Activated naive CD4-positive, alpha-beta T cell treated with anti-CD3 and anti-CD28 coated beads, Interleukin-2, amount 50 U/mL, for 24 hours (primary cell): ENCODE measurements at regions not wholly inside any gene's neighbourhood (a gene's known extent, or its start where the extent isn't known, plus 50 kb on each side); places are given as distances from the start of the nearest gene placed in this dataset.

ENCODE experiments used
- H3K27ac Mint-ChIP-seq: one replicate; pipeline ENCODE4 v1.8.0; 2021; ENCODE audit warnings: mild to moderate bottlenecking, mixed read lengths
- H3K27me3 Mint-ChIP-seq: one replicate; pipeline ENCODE4 v1.8.0; 2021; ENCODE audit warnings: mixed read lengths
- H3K36me3 Mint-ChIP-seq: one replicate; pipeline ENCODE4 v1.8.0; 2021; ENCODE audit warnings: mixed read lengths
- H3K4me1 Mint-ChIP-seq: one replicate; pipeline ENCODE4 v1.8.0; 2021; ENCODE audit warnings: mixed read lengths
- H3K4me3 Mint-ChIP-seq: one replicate; pipeline ENCODE4 v1.8.0; 2021; ENCODE audit warnings: mild to moderate bottlenecking, mixed read lengths
- H3K9me3 Mint-ChIP-seq: one replicate; pipeline ENCODE4 v1.8.0; 2021; ENCODE audit warnings: mixed read lengths

- peaks cover 19% of the 10 kb centered on the region for H3K27me3 Mint-ChIP-seq
- H3K4me3 Mint-ChIP-seq: no peak overlapping the region
- peaks cover 12% of the 10 kb centered on the region for H3K9me3 Mint-ChIP-seq
- no peaks in the 10 kb centered on the region for H3K4me1 Mint-ChIP-seq
- H3K36me3 Mint-ChIP-seq: peaks cover 10% of the 10 kb centered on the region
- H3K27ac Mint-ChIP-seq: peak overlapping the region; percentile 56
Measured at GRCh38 chr5:175765858-175766257, 105.5 kb upstream of the CPLX2 start.

GRCh38 chr5:175766963-175767362 lies 104.4 kb upstream of the CPLX2 start:
- peaks cover 25% of the 10 kb centered on the region for H3K27me3 Mint-ChIP-seq
- H3K27ac Mint-ChIP-seq: no peak overlapping the region
- peaks cover 10% of the 10 kb centered on the region for H3K36me3 Mint-ChIP-seq
- H3K9me3 Mint-ChIP-seq: peaks cover 12% of the 10 kb centered on the region
- H3K4me1 Mint-ChIP-seq: no peaks in the 10 kb centered on the region
- no peak overlapping the region for H3K4me3 Mint-ChIP-seq

GRCh38 chr5:175772747-175773533 lies 98.4 kb upstream of the CPLX2 start:
- peaks cover 32% of the 10 kb centered on the region for H3K27me3 Mint-ChIP-seq
- no peaks in the 10 kb centered on the region for H3K4me1 Mint-ChIP-seq
- no peak overlapping the region for H3K4me3 Mint-ChIP-seq

DNA sequence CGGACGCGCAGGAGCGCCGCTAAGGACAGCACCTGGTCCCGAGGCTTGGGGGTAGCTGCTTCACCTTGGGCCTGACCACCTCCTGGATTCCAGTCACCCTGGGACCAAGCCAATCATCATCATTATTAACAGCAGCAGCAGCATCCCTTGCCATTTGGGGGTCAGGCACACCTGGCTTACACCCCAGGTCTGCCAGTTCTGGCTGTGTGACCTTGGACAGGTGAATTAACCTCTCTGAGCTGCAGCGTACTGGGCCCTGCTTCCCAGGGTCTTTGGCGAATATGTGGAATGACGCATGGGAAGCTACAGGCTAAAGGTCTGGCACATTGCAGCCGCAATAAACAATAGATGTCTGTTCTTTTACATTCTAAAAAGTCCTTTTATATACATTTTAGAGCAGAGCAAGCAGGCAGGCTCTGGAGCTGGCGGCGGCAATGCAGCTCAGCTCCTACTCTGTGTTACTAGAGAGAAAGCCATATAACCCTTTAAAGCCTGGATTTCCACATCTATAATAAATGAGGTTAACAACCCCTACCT lies 97.8 kb upstream of the CPLX2 start:
- Mint-ChIP-seq H3K4me1 (no peaks in the 10 kb centered on the region), H3K36me3 (no peaks in the 10 kb centered on the region), H3K4me3 (no peak overlapping the region), H3K27me3 (peaks cover 29% of the 10 kb centered on the region), H3K27ac (no peak overlapping the region), H3K9me3 (no peaks in the 10 kb centered on the region)

More at GRCh38 chr5:175772747-175773533, 98.4 kb upstream of the CPLX2 start:
- H3K36me3 Mint-ChIP-seq: peaks cover 2% of the 10 kb centered on the region
- H3K9me3 Mint-ChIP-seq: peaks cover 6% of the 10 kb centered on the region
- H3K27ac Mint-ChIP-seq: no peak overlapping the region

GRCh38 chr5:175775416-175775815 lies 96.0 kb upstream of the CPLX2 start:
- Mint-ChIP-seq H3K4me3 (no peak overlapping the region), H3K27me3 (peaks cover 26% of the 10 kb centered on the region), H3K27ac (no peak overlapping the region), H3K4me1 (no peaks in the 10 kb centered on the region), H3K9me3 (no peaks in the 10 kb centered on the region), H3K36me3 (no peaks in the 10 kb centered on the region)

GRCh38 chr5:175778951-175779503 lies 92.4 kb upstream of the CPLX2 start:
- Mint-ChIP-seq H3K4me1 (no peaks in the 10 kb centered on the region), H3K4me3 (no peak overlapping the region), H3K27me3 (peaks cover 17% of the 10 kb centered on the region), H3K27ac (no peak overlapping the region), H3K9me3 (no peaks in the 10 kb centered on the region), H3K36me3 (no peaks in the 10 kb centered on the region)

DNA sequence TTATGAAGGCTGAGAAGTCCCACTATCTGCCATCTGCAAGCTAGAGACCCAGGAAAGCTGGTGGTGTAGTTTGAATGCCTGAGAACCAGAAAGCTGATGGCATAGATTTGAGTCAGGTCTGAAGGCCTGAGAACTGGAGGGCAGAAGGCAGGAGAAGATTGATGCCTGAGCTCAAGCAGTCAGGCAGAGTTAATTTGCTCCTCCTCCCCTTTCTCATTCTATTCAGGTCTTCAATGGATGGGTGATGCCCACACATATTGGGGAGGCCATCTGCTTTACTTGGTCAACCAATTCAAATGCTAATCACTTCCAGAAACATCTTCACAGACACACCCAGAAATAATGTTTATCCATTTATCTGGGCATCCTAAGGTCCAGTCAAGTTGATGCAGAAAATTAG lies 87.6 kb upstream of the CPLX2 start:
- Mint-ChIP-seq H3K27ac (no peak overlapping the region), H3K27me3 (peaks cover 13% of the 10 kb centered on the region), H3K9me3 (no peaks in the 10 kb centered on the region), H3K36me3 (no peaks in the 10 kb centered on the region), H3K4me3 (no peak overlapping the region), H3K4me1 (no peaks in the 10 kb centered on the region)

DNA sequence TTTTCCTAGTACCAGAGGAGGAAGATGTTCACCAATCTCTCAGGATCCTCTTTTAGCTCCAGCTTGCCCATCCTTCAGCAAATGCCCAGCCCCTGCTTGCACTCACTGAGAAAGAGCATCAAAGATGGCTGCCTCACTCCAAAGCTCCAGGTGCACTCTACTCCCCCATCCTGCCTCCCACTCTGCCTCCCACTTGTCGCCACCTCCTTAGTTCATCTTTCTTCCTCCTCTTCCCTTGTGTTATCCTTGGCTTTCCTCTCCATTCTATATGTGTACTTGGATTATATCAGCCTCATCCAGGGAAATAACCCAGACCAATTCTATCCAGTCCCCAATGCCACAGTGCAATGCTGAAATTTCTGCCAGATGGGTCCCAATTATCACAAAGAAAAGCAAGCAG lies 87.1 kb upstream of the CPLX2 start:
- H3K4me1 Mint-ChIP-seq: no peaks in the 10 kb centered on the region
- peaks cover 15% of the 10 kb centered on the region for H3K27me3 Mint-ChIP-seq
- H3K4me3 Mint-ChIP-seq: no peak overlapping the region
- no peak overlapping the region for H3K27ac Mint-ChIP-seq
- no peaks in the 10 kb centered on the region for H3K9me3 Mint-ChIP-seq
- no peaks in the 10 kb centered on the region for H3K36me3 Mint-ChIP-seq

DNA sequence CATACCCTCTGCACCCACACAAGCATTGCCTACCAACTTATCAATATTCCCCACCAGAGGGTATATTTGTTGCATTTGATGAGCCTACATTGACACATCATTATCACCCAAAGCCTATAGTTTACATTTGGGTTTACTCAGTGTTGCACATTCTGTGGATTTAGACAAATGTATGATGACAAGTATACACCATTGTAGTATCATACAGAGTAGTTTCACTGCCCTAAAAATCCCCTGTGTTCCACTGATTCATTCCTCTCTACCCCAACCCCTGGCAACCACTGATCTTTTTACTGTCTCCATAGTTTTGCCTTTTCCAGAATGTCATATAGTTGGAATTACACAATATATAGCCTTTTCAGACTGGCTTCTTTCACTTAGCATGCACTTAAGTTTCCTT lies 85.7 kb upstream of the CPLX2 start:
- peaks cover 21% of the 10 kb centered on the region for H3K27me3 Mint-ChIP-seq
- no peaks in the 10 kb centered on the region for H3K4me1 Mint-ChIP-seq
- H3K9me3 Mint-ChIP-seq: peaks cover 5% of the 10 kb centered on the region
- H3K27ac Mint-ChIP-seq: no peak overlapping the region
- peaks cover 5% of the 10 kb centered on the region for H3K36me3 Mint-ChIP-seq
- H3K4me3 Mint-ChIP-seq: no peak overlapping the region

- Mint-ChIP-seq H3K9me3 (peaks cover 9% of the 10 kb centered on the region), H3K4me3 (no peak overlapping the region), H3K36me3 (peaks cover 5% of the 10 kb centered on the region), H3K27ac (no peak overlapping the region), H3K4me1 (no peaks in the 10 kb centered on the region), H3K27me3 (peaks cover 25% of the 10 kb centered on the region)
Measured at GRCh38 chr5:175788155-175788787, 83.1 kb upstream of the CPLX2 start.

- no peak overlapping the region for H3K4me3 Mint-ChIP-seq
- no peak overlapping the region for H3K27ac Mint-ChIP-seq
- H3K27me3 Mint-ChIP-seq: peaks cover 35% of the 10 kb centered on the region
Measured at GRCh38 chr5:175789670-175790069, 81.7 kb upstream of the CPLX2 start.

DNA sequence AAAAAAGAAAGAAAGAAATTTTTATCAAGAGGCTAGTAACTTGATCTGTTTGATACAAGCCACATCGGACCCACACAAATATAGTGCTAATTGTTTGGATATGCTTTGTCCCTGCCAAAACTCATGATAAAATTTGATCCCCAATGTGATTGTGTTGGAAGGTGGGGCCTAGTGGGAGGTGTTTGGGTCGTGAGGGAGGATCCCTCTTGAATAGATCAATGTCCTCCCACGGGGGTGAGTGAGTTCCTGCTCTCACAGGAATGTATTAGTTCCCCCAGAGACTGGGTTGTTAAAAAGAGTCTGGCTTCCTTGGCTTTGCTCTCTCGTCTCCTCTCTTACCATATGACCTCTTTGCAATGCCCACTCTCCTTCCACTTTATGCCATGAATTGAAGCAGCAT lies 80.6 kb upstream of the CPLX2 start:
- H3K4me1 Mint-ChIP-seq: peaks cover 2% of the 10 kb centered on the region
- H3K36me3 Mint-ChIP-seq: peaks cover 7% of the 10 kb centered on the region
- H3K27ac Mint-ChIP-seq: no peak overlapping the region
- H3K9me3 Mint-ChIP-seq: peaks cover 11% of the 10 kb centered on the region
- no peak overlapping the region for H3K4me3 Mint-ChIP-seq
- H3K27me3 Mint-ChIP-seq: peaks cover 44% of the 10 kb centered on the region

More at GRCh38 chr5:175789670-175790069, 81.7 kb upstream of the CPLX2 start:
- peaks cover 5% of the 10 kb centered on the region for H3K36me3 Mint-ChIP-seq
- peaks cover 9% of the 10 kb centered on the region for H3K9me3 Mint-ChIP-seq
- no peaks in the 10 kb centered on the region for H3K4me1 Mint-ChIP-seq

- peaks cover 8% of the 10 kb centered on the region for H3K9me3 Mint-ChIP-seq
- no peak overlapping the region for H3K27ac Mint-ChIP-seq
- H3K27me3 Mint-ChIP-seq: peaks cover 55% of the 10 kb centered on the region
- no peak overlapping the region for H3K4me3 Mint-ChIP-seq
- peaks cover 13% of the 10 kb centered on the region for H3K4me1 Mint-ChIP-seq
- peaks cover 2% of the 10 kb centered on the region for H3K36me3 Mint-ChIP-seq
Measured at GRCh38 chr5:175795959-175796358, 75.4 kb upstream of the CPLX2 start.

DNA sequence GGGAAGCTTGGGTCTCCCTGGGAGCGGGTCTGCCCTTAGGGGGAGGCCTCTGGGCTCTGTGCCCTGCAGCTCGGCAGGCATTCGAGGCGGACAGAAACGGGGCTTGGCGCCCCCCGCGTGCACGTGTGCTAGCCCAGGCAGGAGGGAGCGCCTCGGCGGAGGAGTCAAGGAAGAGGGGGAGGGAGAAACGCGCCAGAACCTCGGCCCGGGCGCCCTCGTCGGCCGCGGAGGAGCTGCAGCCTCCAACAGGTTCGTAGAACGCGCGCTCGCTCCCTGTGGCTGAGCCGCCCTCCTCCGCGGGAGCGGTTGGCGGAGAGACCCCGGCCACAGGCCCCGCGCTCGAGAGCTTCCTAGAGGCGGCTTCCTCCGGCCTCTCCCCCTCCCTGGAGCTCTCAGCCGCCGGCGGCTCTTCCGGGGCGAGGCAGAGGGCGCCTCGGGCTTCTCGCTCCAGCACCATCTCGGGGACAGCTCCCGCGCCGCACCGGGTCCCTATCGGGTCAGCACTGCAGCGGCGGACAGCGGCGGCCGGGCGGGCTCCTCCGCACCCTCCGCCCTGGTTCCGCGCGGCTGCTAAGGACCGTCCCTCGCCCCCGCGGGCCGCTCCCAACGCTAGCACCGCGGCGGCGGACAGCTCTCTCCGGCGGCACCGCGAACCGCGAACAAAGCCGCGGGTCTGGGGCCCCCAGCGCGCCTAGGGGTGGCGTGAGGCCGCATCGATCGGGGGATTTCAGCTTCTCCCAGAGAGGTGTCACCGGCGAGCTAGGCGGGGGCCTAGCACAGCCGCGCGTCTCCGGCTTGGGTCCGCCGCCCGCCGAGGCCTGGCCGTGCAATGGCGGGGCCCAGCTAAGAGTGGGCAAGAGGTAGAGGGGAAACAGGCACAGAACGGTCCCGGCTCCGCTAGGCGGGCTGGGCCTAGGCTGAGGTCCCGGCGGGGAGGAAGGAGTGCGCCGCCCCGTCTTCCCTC lies 74.6 kb upstream of the CPLX2 start:
- H3K27me3 Mint-ChIP-seq: peaks cover 59% of the 10 kb centered on the region
- peaks cover 13% of the 10 kb centered on the region for H3K4me1 Mint-ChIP-seq
- H3K4me3 Mint-ChIP-seq: no peak overlapping the region
- H3K27ac Mint-ChIP-seq: no peak overlapping the region
- H3K36me3 Mint-ChIP-seq: peaks cover 2% of the 10 kb centered on the region
- peaks cover 5% of the 10 kb centered on the region for H3K9me3 Mint-ChIP-seq

- Mint-ChIP-seq H3K4me3 (no peak overlapping the region), H3K36me3 (peaks cover 2% of the 10 kb centered on the region), H3K27me3 (peaks cover 59% of the 10 kb centered on the region), H3K27ac (no peak overlapping the region), H3K9me3 (peaks cover 5% of the 10 kb centered on the region), H3K4me1 (peaks cover 13% of the 10 kb centered on the region)
Measured at GRCh38 chr5:175797521-175798038, 73.8 kb upstream of the CPLX2 start.
